PC-9 (cell line): ENCODE measurements at regions not wholly inside any gene's neighbourhood (a gene's known extent, or its start where the extent isn't known, plus 50 kb on each side); places are given as distances from the start of the nearest gene placed in this dataset.

ENCODE experiments used
- BruUV-seq: library from RNA; stranded (reverse); fragments of 400-500 nt; replicated peaks from 2 replicates; lab custom pipeline; 2021; lab: Mats Ljungman, UMichigan
- CTCF ChIA-PET: fragments of 300-600 bp; sonication (Branson Sonifier 250); formaldehyde crosslinking; loops from one replicate; lab custom pipeline; 2022; ENCODE audit warnings: antibody characterized with exemption; lab: Charles Lee
- POLR2A ChIA-PET: fragments of 300-600 bp; sonication (Branson Sonifier 250); formaldehyde crosslinking; loops from one replicate; lab custom pipeline; 2022; ENCODE audit warnings: antibody characterized with exemption; ENCODE audit not compliant: unreplicated experiment; lab: Charles Lee
- DNase-seq, 2 experiments: peaks; one replicate each; pipeline versions ENCODE4 v3.0.0 to v3.0.0-alpha.2; 2015 to 2022; ENCODE audit warnings: mixed read lengths in 1 of 2
- H2AFZ ChIP-seq: fragments of 200-600 bp; sonication (generic); 2 replicates; pipeline ENCODE4 v1.8.1; 2017; ENCODE audit warnings: antibody characterized with exemption
- H3F3A ChIP-seq: fragments of 200-600 bp; sonication (generic); 2 replicates; pipeline ENCODE4 v1.8.1; 2017; ENCODE audit warnings: antibody characterized with exemption, mild to moderate bottlenecking, low read depth; ENCODE audit not compliant: insufficient read depth
- H3K27ac ChIP-seq: fragments of 200-600 bp; sonication (generic); 2 replicates; pipeline ENCODE4 v1.6.1; 2016; ENCODE audit warnings: mixed run types
- H3K27me3 ChIP-seq: fragments of 200-600 bp; sonication (generic); 2 replicates; pipeline ENCODE4 v1.6.1; 2016; ENCODE audit warnings: low read depth, mixed run types; ENCODE audit not compliant: insufficient read depth
- H3K36me3 ChIP-seq: fragments of 200-600 bp; sonication (generic); 2 replicates; pipeline ENCODE4 v1.6.1; 2016; ENCODE audit warnings: low read depth, mixed run types
- H3K4me1 ChIP-seq: fragments of 200-600 bp; sonication (generic); replicated peaks from 2 replicates; pipeline ENCODE4 v1.6.1; 2016; ENCODE audit warnings: mixed run types; ENCODE audit not compliant: insufficient read depth
- H3K4me2 ChIP-seq: fragments of 200-600 bp; sonication (generic); 2 replicates; pipeline ENCODE4 v1.6.1; 2017; ENCODE audit warnings: mixed run types
- H3K4me3 ChIP-seq: fragments of 200-600 bp; sonication (generic); 2 replicates; pipeline ENCODE4 v1.6.1; 2016; ENCODE audit warnings: mixed run types
- H3K79me2 ChIP-seq: fragments of 200-600 bp; sonication (generic); 2 replicates; pipeline ENCODE4 v1.6.1; 2017; ENCODE audit warnings: low read depth, mixed run types
- H3K9me2 ChIP-seq: fragments of 200-600 bp; sonication (generic); 2 replicates; pipeline ENCODE4 v1.8.1; 2017; ENCODE audit warnings: mild to moderate bottlenecking; ENCODE audit not compliant: insufficient read depth
- H3K9me3 ChIP-seq: fragments of 200-600 bp; sonication (generic); 2 replicates; pipeline ENCODE4 v1.8.1; 2016; ENCODE audit warnings: low read depth; ENCODE audit not compliant: insufficient read depth
- H4K20me1 ChIP-seq: fragments of 200-600 bp; sonication (generic); 2 replicates; pipeline ENCODE4 v1.8.1; 2017; ENCODE audit not compliant: insufficient read depth
- EZH2 ChIP-seq: fragments of 200-600 bp; sonication (generic); IDR thresholded peaks from 2 replicates; pipeline ENCODE4 v1.8.0; 2017; ENCODE audit warnings: antibody characterized with exemption, low read depth
- intact Hi-C: fragments of 100-400 bp; cut with micrococcal nuclease; formaldehyde crosslinking; loops from one replicate; pipeline ENCODE4 v1.10.0; 2022; ENCODE audit not compliant: unreplicated experiment
- TF ChIP-seq, protein P1 (sequence below): fragments of 200-600 bp; sonication (generic); conservative IDR thresholded peaks from 2 replicates; pipeline ENCODE4 v1.6.1; 2017; ENCODE audit warnings: mixed run types, antibody characterized with exemption, mild to moderate bottlenecking, moderate library complexity

- ChIA-PET POLR2A (no interaction called here), CTCF (no interaction called here)
- Histone ChIP-seq H4K20me1 (no peaks in the 10 kb centered on the region), H3K27me3 (no peaks in the 10 kb centered on the region), H3K9me2 (no peaks in the 10 kb centered on the region; the same call in 1 of the 2 replicates), H3K4me1 (peaks cover 23% of the 10 kb centered on the region), H3K36me3 (no peaks in the 10 kb centered on the region), H3F3A (peaks cover 22% of the 10 kb centered on the region), H3K27ac (no peak overlapping the region), H3K4me3 (no peak overlapping the region), H2AFZ (no peak overlapping the region), H3K79me2 (no peaks in the 10 kb centered on the region), H3K4me2 (no peak overlapping the region), H3K9me3 (no peaks in the 10 kb centered on the region)
- intact Hi-C loops: no loop called here
- no peak for DNase-seq
- no peak for TF ChIP-seq EZH2
- TF ChIP-seq, protein P1, sequence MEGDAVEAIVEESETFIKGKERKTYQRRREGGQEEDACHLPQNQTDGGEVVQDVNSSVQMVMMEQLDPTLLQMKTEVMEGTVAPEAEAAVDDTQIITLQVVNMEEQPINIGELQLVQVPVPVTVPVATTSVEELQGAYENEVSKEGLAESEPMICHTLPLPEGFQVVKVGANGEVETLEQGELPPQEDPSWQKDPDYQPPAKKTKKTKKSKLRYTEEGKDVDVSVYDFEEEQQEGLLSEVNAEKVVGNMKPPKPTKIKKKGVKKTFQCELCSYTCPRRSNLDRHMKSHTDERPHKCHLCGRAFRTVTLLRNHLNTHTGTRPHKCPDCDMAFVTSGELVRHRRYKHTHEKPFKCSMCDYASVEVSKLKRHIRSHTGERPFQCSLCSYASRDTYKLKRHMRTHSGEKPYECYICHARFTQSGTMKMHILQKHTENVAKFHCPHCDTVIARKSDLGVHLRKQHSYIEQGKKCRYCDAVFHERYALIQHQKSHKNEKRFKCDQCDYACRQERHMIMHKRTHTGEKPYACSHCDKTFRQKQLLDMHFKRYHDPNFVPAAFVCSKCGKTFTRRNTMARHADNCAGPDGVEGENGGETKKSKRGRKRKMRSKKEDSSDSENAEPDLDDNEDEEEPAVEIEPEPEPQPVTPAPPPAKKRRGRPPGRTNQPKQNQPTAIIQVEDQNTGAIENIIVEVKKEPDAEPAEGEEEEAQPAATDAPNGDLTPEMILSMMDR: no peak
- BruUV-seq: no TSS peak
Measured at GRCh38 chr13:109844396-109844795, 58.0 kb upstream of the IRS2 start.

GRCh38 chr13:109843695-109844094 is 57.3 kb upstream of the IRS2 start:
- peaks cover 28% of the 10 kb centered on the region for H3K4me1 ChIP-seq

DNA sequence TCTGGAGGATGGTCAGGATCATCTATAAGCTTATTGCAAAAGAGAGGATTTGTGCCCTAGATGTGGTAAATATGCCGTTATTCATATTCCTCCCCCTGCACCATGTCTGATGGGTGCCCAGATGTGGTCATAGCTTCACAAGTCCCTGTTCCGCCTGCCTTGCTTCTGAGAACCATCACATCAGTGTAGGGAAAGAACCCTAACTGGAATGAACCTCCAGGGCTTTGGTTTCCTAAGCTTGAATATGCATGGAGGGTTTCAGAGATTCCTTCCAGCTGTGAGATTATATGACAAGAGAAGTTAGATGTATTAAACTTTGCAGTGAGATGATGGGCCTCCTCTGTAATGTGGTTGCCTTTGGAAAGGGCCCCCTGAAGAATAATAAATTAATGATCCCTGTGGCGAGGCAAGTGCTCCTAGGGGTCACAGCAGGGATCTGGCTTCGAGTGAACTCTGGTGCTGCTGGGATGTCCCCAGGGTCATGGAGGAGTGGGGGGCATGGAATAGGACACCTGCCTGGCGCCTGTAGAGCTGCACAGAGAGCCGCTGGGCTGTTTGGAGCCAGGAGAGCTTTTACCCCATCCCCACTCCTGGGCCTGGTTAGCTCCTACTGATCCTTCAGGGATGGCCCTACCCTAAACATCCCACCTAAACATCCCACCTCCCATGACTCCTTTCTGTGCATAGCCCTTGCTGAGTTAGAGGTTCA is 56.0 kb upstream of the IRS2 start:
- no peaks in the 10 kb centered on the region for H3K79me2 ChIP-seq
- no peak overlapping the region for H3K4me2 ChIP-seq
- no peak for DNase-seq
- intact Hi-C loops: no loop called here
- ChIA-PET POLR2A (no interaction called here), CTCF (no interaction called here)
- H3K4me1 ChIP-seq: peaks cover 28% of the 10 kb centered on the region
- no peaks in the 10 kb centered on the region for H4K20me1 ChIP-seq
- H3K9me3 ChIP-seq: no peaks in the 10 kb centered on the region
- H3K4me3 ChIP-seq: no peak overlapping the region
- no TSS peak for BruUV-seq
- no peak for TF ChIP-seq EZH2
- TF ChIP-seq, protein P1: no peak
- no peaks in the 10 kb centered on the region for H3K27me3 ChIP-seq
- H3K36me3 ChIP-seq: no peaks in the 10 kb centered on the region
- H2AFZ ChIP-seq: no peak overlapping the region
- no peaks in the 10 kb centered on the region for H3K9me2 ChIP-seq
- no peak overlapping the region for H3K27ac ChIP-seq
- peaks cover 22% of the 10 kb centered on the region for H3F3A ChIP-seq

More at GRCh38 chr13:109843695-109844094, 57.3 kb upstream of the IRS2 start:
- peaks cover 22% of the 10 kb centered on the region for H3F3A ChIP-seq
- TF ChIP-seq, protein P1: no peak
- no peak for TF ChIP-seq EZH2
- H3K9me2 ChIP-seq: no peaks in the 10 kb centered on the region; the same call in 1 of the 2 replicates
- intact Hi-C loops: no loop called here
- no peaks in the 10 kb centered on the region for H3K36me3 ChIP-seq
- no peaks in the 10 kb centered on the region for H3K9me3 ChIP-seq
- ChIA-PET CTCF (no interaction called here), POLR2A (no interaction called here)
- H4K20me1 ChIP-seq: no peaks in the 10 kb centered on the region
- H3K4me2 ChIP-seq: no peak overlapping the region
- no peak overlapping the region for H3K4me3 ChIP-seq
- DNase-seq: no peak
- no TSS peak for BruUV-seq
- no peak overlapping the region for H2AFZ ChIP-seq
- no peaks in the 10 kb centered on the region for H3K27me3 ChIP-seq
- H3K79me2 ChIP-seq: no peaks in the 10 kb centered on the region
- no peak overlapping the region for H3K27ac ChIP-seq
